ENCODE measurements at regions not wholly inside any gene's neighbourhood (a gene's known extent, or its start where the extent isn't known, plus 50 kb on each side); places are given as distances from the start of the nearest gene placed in this dataset.

GRCh38 chr6:40210628-40211056, 276.4 kb upstream of the MOCS1 start:
- no peak for DNase-seq
- no peak for ATAC-seq
- intact Hi-C loops (cut with micrococcal nuclease): no loop called here

GRCh38 chr6:40205801-40206200, 271.5 kb upstream of the MOCS1 start:
- ATAC-seq: no peak
- no peak for DNase-seq
- intact Hi-C loops (cut with micrococcal nuclease): no loop called here

GRCh38 chr6:40205004-40205403, 270.7 kb upstream of the MOCS1 start:
- no peak for DNase-seq
- intact Hi-C loops (cut with micrococcal nuclease): no loop called here
- ATAC-seq: no peak

GRCh38 chr6:40197371-40197770, 263.1 kb upstream of the MOCS1 start:
- ATAC-seq (no peak), DNase-seq (no peak)
- intact Hi-C loops (cut with micrococcal nuclease): no loop called here

GRCh38 chr6:40196135-40196518, 261.9 kb upstream of the MOCS1 start:
- intact Hi-C loops (cut with micrococcal nuclease): no loop called here
- ATAC-seq (no peak), DNase-seq (no peak)

GRCh38 chr6:40195428-40196134, 261.3 kb upstream of the MOCS1 start:
- ATAC-seq: no peak
- intact Hi-C loops (cut with micrococcal nuclease): no loop called here
- DNase-seq: no peak

GRCh38 chr6:40194447-40195170, 260.3 kb upstream of the MOCS1 start:
- intact Hi-C loops (cut with micrococcal nuclease): no loop called here
- ATAC-seq (no peak), DNase-seq (no peak)

GRCh38 chr6:40192516-40192915, 258.3 kb upstream of the MOCS1 start:
- ATAC-seq (no peak), DNase-seq (no peak)
- intact Hi-C loops (cut with micrococcal nuclease): no loop called here

- DNase-seq (no peak), ATAC-seq (no peak)
- intact Hi-C loops (cut with micrococcal nuclease): no loop called here
These were observed 254.7 kb upstream of the MOCS1 start for GRCh38 chr6:40188931-40189330.

- intact Hi-C loops (cut with micrococcal nuclease): no loop called here
- DNase-seq (no peak), ATAC-seq (no peak)
These were observed 253.4 kb upstream of the MOCS1 start for GRCh38 chr6:40187535-40188144.

- DNase-seq (no peak), ATAC-seq (no peak)
- intact Hi-C loops (cut with micrococcal nuclease): no loop called here
These were observed 251.2 kb upstream of the MOCS1 start for GRCh38 chr6:40185486-40185885.

GRCh38 chr6:40183902-40184301, 249.6 kb upstream of the MOCS1 start:
- intact Hi-C loops (cut with micrococcal nuclease): no loop called here
- DNase-seq: no peak
- no peak for ATAC-seq

- intact Hi-C loops (cut with micrococcal nuclease): no loop called here
These were observed 247.1 kb upstream of the MOCS1 start for GRCh38 chr6:40181367-40181766.

GRCh38 chr6:40180271-40180670, 246.0 kb upstream of the MOCS1 start:
- ATAC-seq (no peak), DNase-seq (no peak)
- intact Hi-C loops (cut with micrococcal nuclease): no loop called here

More at GRCh38 chr6:40181367-40181766, 247.1 kb upstream of the MOCS1 start:
- no peak for DNase-seq
- no peak for ATAC-seq

- DNase-seq (no peak), ATAC-seq (no peak)
- intact Hi-C loops (cut with micrococcal nuclease): no loop called here
These were observed 245.2 kb upstream of the MOCS1 start for GRCh38 chr6:40179496-40179895.

- intact Hi-C loops (cut with micrococcal nuclease): no loop called here
- ATAC-seq (no peak), DNase-seq (no peak)
These were observed 243.3 kb upstream of the MOCS1 start for GRCh38 chr6:40177598-40177997.

- ATAC-seq: no peak
These were observed 241.9 kb upstream of the MOCS1 start for GRCh38 chr6:40176152-40176551.

GRCh38 chr6:40172272-40172671, 238.0 kb upstream of the MOCS1 start:
- no peak for DNase-seq
- intact Hi-C loops (cut with micrococcal nuclease): no loop called here
- no peak for ATAC-seq

More at GRCh38 chr6:40176152-40176551, 241.9 kb upstream of the MOCS1 start:
- DNase-seq: no peak
- intact Hi-C loops (cut with micrococcal nuclease): no loop called here

- ATAC-seq (no peak), DNase-seq (no peak)
- intact Hi-C loops (cut with micrococcal nuclease): no loop called here
These were observed 237.1 kb upstream of the MOCS1 start for GRCh38 chr6:40171343-40171742.

GRCh38 chr6:40170856-40171255, 236.6 kb upstream of the MOCS1 start:
- ATAC-seq (no peak), DNase-seq (no peak)
- intact Hi-C loops (cut with micrococcal nuclease): no loop called here

GRCh38 chr6:40169878-40170277, 235.6 kb upstream of the MOCS1 start:
- DNase-seq: no peak
- intact Hi-C loops (cut with micrococcal nuclease): no loop called here
- ATAC-seq: no peak
